ENCODE measurements at regions not wholly inside any gene's neighbourhood (a gene's known extent, or its start where the extent isn't known, plus 50 kb on each side); places are given as distances from the start of the nearest gene placed in this dataset.

GRCh38 chr2:128631698-128632500 is 313.2 kb upstream of the HS6ST1 start:
- POLR2A ChIA-PET, result no interaction called here

GRCh38 chr2:128632501-128632800 is 313.8 kb upstream of the HS6ST1 start:
- TF ChIP-seq, protein P1, sequence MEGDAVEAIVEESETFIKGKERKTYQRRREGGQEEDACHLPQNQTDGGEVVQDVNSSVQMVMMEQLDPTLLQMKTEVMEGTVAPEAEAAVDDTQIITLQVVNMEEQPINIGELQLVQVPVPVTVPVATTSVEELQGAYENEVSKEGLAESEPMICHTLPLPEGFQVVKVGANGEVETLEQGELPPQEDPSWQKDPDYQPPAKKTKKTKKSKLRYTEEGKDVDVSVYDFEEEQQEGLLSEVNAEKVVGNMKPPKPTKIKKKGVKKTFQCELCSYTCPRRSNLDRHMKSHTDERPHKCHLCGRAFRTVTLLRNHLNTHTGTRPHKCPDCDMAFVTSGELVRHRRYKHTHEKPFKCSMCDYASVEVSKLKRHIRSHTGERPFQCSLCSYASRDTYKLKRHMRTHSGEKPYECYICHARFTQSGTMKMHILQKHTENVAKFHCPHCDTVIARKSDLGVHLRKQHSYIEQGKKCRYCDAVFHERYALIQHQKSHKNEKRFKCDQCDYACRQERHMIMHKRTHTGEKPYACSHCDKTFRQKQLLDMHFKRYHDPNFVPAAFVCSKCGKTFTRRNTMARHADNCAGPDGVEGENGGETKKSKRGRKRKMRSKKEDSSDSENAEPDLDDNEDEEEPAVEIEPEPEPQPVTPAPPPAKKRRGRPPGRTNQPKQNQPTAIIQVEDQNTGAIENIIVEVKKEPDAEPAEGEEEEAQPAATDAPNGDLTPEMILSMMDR (IDR thresholded peaks at IDR 0.05; ENCODE audit: insufficient read depth, low read length, missing control alignments), result no peak
- POLR2A ChIA-PET, result no interaction called here
- DNase-seq (ENCODE audit: low read depth, low spot score), result no peak

More at GRCh38 chr2:128631698-128632500, 313.2 kb upstream of the HS6ST1 start:
- DNase-seq (ENCODE audit: low read depth, low spot score), result no peak
- TF ChIP-seq, protein P1 (IDR thresholded peaks at IDR 0.05; ENCODE audit: insufficient read depth, low read length, missing control alignments), result no peak
- CTCF ChIA-PET, result no interaction called here
- H3K4me3 ChIP-seq (ENCODE audit: low read depth, low read length), result no peak overlapping the region

GRCh38 chr2:128633501-128633900 is 314.8 kb upstream of the HS6ST1 start:
- DNase-seq (ENCODE audit: low read depth, low spot score), result no peak

More at GRCh38 chr2:128632501-128632800, 313.8 kb upstream of the HS6ST1 start:
- CTCF ChIA-PET, result no interaction called here
- no peak overlapping the region for H3K4me3 ChIP-seq (ENCODE audit: low read depth, low read length)

GRCh38 chr2:128635361-128635900 is 316.8 kb upstream of the HS6ST1 start:
- TF ChIP-seq, protein P1 (IDR thresholded peaks at IDR 0.05; ENCODE audit: insufficient read depth, low read length, missing control alignments), result no peak
- no peak for DNase-seq (ENCODE audit: low read depth, low spot score)
- ChIA-PET POLR2A (no interaction called here), CTCF (no interaction called here)
- H3K4me3 ChIP-seq (ENCODE audit: low read depth, low read length), result no peak overlapping the region

More at GRCh38 chr2:128633501-128633900, 314.8 kb upstream of the HS6ST1 start:
- ChIA-PET CTCF (no interaction called here), POLR2A (no interaction called here)
- no peak overlapping the region for H3K4me3 ChIP-seq (ENCODE audit: low read depth, low read length)
- TF ChIP-seq, protein P1 (IDR thresholded peaks at IDR 0.05; ENCODE audit: insufficient read depth, low read length, missing control alignments), result no peak

DNA sequence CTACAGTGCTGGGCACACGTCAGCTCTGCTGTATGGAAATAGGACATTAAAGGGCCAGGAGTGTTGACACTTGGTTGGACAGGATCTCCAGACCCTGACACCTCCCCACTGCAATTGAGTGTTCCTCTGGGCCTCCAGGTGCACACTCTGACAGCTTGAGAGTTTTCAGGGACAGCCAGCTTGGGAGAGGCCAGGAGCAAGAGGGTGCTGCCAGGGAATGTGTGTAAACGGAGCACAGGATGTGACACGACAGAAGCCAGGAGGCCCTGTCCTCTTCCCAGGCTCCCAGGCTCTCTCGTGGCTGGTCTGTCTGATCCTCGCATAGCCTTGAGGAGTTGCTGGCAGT is 318.1 kb upstream of the HS6ST1 start:
- ChIA-PET POLR2A (no interaction called here), CTCF (no interaction called here)
- TF ChIP-seq, protein P1 (IDR thresholded peaks at IDR 0.05; ENCODE audit: insufficient read depth, low read length, missing control alignments), result no peak
- H3K4me3 ChIP-seq (ENCODE audit: low read depth, low read length), result no peak overlapping the region
- no peak for DNase-seq (ENCODE audit: low read depth, low spot score)

- TF ChIP-seq, protein P1 (IDR thresholded peaks at IDR 0.05; ENCODE audit: insufficient read depth, low read length, missing control alignments), result no peak
- no peak for DNase-seq (ENCODE audit: low read depth, low spot score)
- POLR2A ChIA-PET, result no interaction called here
- H3K4me3 ChIP-seq (ENCODE audit: low read depth, low read length), result no peak overlapping the region
- CTCF ChIA-PET, result interaction anchor here (0.9 kb wide), 1 partner anchor 309 kb away, joined by 3 read pairs; no protein-coding TSS in a partner anchor
Observed at GRCh38 chr2:128637481-128638155, 318.9 kb upstream of the HS6ST1 start.

Data from AG04449 (cell line).